ENCODE measurements at regions not wholly inside any gene's neighbourhood (a gene's known extent, or its start where the extent isn't known, plus 50 kb on each side); places are given as distances from the start of the nearest gene placed in this dataset.
"Not testable (repeated sequence)": the region's sequence is repeated elsewhere in the genome, so short reads cannot be mapped to it uniquely, and the experiment has no call there.

DNA sequence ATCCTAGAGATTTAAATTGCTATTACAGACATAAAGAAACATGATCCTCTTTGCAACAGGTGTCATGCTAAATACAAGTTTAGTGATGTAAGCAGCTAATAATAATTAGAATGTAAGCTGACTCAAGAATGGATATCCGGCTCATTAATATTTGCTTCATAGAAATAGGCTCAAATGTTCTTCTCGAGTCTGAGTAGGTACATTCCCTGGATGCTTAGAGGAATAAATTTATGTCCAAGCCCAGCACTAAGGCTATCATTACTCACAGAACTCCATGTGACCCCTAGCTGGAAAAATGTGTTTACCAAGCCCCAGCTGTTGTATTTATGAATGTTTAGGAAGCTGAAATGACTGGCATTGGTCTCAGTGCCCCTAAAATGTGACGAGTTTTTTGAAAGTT, 87.6 kb upstream of the TSPAN7 start:
- DNase-seq = peak; percentile 41

DNA sequence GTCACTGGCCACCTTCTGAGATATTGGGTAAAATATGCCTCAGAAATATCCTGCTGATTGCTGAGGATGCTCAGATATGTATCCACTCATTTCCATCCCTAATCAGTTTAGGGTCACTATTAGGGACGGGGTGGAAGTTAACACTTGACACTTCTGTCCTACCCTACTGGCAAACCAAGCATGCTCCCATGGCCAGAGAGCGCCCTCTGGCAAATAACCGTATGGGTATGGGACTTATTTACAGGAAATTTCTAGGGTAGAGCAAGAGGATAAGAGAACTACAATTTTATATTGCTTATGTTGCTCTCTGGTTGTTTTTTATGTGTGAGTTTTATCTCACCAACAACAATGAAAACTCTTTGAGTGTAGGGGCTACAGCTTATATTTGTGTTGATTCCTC, 86.8 kb upstream of the TSPAN7 start:
- DNase-seq = no peak

DNA sequence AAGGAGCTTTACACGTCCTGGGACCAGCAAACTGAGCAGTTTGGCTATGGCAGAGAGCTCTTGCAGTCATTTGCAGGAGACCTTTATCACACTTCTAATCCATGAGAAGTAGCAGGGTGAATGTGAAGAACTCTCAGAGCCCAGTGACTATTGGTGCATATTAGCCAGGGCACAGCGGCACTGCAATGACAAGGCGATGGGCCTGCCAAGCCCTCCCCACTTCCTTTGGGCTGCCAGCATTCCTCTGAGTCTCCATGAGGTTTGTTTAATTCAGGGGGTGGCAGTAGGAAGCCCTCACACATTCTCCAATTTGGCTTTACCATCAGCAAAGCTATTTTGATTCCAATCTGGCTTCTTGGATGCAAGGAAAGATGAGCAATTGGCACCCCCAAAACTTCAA, 79.2 kb upstream of the TSPAN7 start:
- DNase-seq = no peak

DNA sequence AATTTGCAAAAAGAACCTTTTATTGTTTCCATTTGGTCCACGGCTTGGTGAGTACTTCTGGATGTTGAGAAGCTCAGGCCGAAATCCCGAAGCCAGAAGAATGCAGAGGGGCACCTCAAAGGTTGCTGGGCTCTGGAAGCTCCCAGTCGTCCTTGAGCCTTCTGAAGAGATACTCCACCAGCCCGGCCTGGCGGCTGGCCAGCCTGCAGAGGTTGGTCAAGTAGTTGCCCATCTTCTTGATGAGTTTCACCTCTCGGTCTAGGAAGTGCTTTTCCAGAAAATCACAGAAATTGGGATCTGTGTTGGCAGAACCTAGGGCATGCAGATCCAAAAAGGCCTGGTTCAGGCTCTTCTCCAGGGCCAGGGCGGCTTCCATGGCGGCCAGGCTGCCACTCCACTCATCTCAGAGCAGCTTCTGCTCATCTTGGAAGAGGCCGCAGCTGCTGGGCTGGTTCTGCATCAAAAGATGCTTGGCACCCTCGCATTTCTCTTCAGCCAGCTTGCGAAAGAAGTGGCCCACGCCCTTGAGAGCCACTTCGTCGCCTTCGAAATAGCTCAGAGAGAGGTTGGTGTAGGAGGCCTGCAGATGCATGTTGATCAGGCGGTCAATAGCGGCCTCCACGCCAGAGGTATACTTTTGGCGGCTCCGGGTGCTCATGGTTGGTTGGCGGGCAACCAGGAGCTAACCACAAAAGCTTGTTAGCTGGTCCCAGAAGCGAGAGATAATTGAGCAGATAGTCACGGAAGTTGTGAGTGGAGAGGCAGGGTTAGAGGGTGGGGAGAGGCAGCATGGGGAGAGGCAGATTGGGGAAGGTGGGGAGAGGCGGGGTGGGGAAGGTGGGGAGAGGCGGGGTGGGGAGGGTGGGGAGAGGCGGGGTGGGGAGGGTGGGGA, 76.5 kb upstream of the TSPAN7 start:
- DNase-seq = no peak

DNA sequence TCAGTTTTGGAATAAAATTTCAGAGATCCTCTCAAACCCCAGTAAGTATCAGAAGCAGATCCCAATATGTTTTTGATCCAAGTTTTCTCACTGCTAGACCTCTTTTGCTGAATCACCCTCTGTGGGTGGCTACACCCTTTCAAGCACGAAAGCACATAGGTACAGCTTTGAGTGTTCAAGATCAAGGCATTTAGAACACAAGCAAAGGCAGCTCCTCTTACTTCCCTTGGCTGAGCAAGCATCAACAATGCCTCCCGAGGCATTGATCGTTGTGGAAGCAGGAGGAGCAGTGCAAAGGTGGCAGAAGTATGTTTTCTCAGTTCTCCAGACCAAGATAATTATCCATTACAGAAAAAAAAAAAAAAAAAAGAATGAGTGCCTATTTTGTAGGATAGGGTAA, 72.0 kb upstream of the TSPAN7 start:
- DNase-seq = no peak

DNA sequence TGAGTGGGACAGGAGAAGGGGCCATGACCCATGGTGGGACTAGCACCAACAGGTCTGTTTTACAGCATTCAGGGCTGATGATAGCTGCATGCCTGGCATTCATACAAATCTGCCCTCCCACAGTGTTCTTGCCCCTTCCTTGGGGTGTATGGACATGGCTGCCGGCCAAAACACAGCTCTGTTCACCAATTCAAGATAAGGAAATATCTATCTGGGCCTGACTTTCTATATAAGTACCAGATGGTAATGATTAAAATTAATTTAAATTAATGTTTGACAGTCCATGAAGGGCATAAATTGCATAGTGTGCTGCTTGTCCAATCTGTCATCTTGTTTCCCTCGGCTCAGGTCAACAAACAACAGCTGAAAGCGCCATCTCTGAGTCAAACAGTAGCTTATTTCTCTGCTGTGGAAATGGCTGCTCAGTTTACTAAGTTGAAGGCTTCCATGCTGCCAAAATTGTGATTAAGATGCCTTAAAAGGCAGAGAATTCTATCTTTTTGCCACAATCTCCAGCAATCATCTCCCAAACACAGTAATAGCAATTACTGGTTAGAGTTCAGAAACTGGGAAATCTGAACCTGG, 67.0 kb upstream of the TSPAN7 start:
- peak; percentile 8 for DNase-seq

DNA sequence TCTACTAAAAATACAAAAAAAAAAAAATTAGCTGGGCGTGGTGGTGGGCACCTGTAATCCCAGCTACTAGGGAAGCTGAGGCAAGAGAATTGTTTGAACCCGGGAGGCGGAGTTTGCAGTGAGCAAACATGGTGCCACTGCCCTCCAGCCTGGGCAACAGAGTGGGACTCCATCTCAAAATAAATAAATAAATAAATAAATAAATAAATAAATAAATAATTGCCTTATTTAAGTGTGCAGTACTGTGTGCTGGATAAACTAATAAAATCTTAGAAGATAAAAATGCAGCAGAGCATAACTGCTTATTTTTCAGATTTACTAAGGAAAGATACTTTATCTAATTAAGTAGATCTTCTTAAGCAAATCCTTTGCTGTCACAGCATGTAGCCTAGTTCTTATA, 61.7 kb upstream of the TSPAN7 start:
- not testable (repeated sequence) for DNase-seq

DNA sequence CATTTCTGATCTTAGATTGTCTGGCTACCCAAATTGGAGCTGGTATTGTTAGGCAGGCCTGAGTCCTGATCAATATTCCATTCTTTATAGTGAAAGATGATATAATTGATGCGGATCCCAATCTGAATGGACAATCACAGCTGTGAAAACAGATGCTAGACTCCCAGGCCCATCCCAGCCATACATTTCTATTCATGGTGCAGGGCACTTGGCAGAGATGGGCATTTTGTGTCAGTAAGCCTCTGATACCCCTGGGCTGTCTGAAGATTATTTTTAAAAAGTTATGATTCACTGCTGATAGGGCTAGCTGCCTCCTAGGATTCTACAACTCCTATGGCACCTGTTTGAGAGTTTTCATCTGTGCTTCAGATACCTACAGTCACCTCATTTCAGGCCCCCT, 61.2 kb upstream of the TSPAN7 start:
- DNase-seq = no peak

DNA sequence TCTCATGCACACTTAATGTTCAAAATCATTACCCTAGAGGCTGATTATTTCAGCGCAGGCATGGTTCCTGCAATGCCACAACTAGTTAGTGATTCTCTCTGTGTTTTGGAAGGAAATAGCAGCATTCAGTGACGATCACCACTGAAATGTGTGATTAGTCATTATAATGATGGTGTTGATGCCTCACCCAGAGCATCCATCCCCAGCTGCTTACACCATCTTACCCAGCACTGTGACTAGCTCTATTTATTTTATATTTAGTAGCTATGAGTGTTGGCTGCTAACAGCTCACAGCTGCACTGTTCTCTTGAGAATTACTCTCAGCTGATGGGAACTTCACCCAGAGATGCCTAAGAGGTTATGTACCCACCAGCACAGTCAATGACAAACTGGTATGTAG, 60.5 kb upstream of the TSPAN7 start:
- DNase-seq = no peak

DNA sequence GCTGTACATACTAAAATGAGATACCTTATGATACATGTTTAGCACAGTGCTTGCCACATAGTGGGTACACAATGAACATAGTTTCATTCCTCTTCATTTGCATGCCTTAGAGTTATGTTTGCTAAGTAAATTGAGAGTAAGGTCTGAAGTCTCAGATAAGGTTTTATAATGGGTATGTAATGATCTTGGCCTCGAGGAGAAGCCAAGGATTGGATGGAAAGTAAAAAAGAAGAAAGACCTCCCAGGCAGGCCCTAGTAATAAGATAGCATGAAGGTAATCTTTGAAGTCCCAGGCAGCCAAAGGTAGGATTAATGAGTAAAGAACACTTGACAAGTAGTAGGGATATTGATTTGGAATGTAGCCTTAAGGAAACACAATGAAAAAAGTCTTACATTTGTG, 55.8 kb upstream of the TSPAN7 start:
- no peak for DNase-seq

All from NCI-H2227 treated with DMSO at 0.1 percent for 48 hours (cell line).